H1 (cell line): ENCODE measurements at regions not wholly inside any gene's neighbourhood (a gene's known extent, or its start where the extent isn't known, plus 50 kb on each side); places are given as distances from the start of the nearest gene placed in this dataset.

Source experiments
- CTCF ChIA-PET: fragments of 300-600 bp; sonication (Branson Sonifier 250); formaldehyde crosslinking; loops from one replicate; lab custom pipeline; 2021; ENCODE audit not compliant: partially characterized antibody; lab: Charles Lee
- POLR2A ChIA-PET: fragments of 300-600 bp; sonication (Branson Sonifier 250); formaldehyde crosslinking; loops from one replicate; lab custom pipeline; 2021; ENCODE audit warnings: inconsistent platforms; ENCODE audit not compliant: partially characterized antibody; lab: Charles Lee
- DNase-seq, 2 experiments: peaks; one replicate each; pipeline versions ENCODE4 v3.0.0 to v3.0.0-alpha.2; 2010 to 2022; ENCODE audit warnings: low spot score in 2 of 2, low read depth in 1 of 2, mixed read lengths in 1 of 2
- FAIRE-seq: peaks from 2 replicates; lab custom pipeline; 2011; peaks lifted over from hg19 to GRCh38; lab: Jason Lieb, UNC
- H2AFZ ChIP-seq: 2 replicates; pipeline ENCODE4 v1.8.1; 2012; ENCODE audit warnings: low read length, inconsistent platforms
- H2AK5ac ChIP-seq: 2 replicates; pipeline ENCODE4 v1.6.1; 2013; ENCODE audit warnings: low read depth, low read length
- H2BK120ac ChIP-seq: replicated peaks from 2 replicates; pipeline ENCODE3; 2013; ENCODE audit warnings: low read depth, low read length, inconsistent platforms
- H2BK12ac ChIP-seq: 2 replicates; pipeline ENCODE4 v1.6.1; 2013; ENCODE audit warnings: low read depth, low read length
- H2BK15ac ChIP-seq: 2 replicates; pipeline ENCODE4 v1.6.1; 2013; ENCODE audit warnings: low read length
- H2BK20ac ChIP-seq: 2 replicates; pipeline ENCODE4 v1.6.1; 2013; ENCODE audit warnings: low read length
- H2BK5ac ChIP-seq: 2 replicates; pipeline ENCODE4 v1.6.1; 2013; ENCODE audit warnings: low read depth, low read length
- H3K14ac ChIP-seq: 2 replicates; pipeline ENCODE4 v1.6.1; 2013; ENCODE audit warnings: inconsistent platforms; ENCODE audit not compliant: insufficient read length
- H3K18ac ChIP-seq: 2 replicates; pipeline ENCODE4 v1.6.1; 2013; ENCODE audit warnings: low read length; ENCODE audit errors: extremely low read depth
- H3K23ac ChIP-seq: 2 replicates; pipeline ENCODE4 v1.6.1; 2013; ENCODE audit warnings: inconsistent platforms; ENCODE audit not compliant: insufficient read length
- H3K23me2 ChIP-seq: 2 replicates; pipeline ENCODE4 v1.6.1; 2013; ENCODE audit warnings: low read depth, low read length
- H3K27ac ChIP-seq: 2 replicates; pipeline ENCODE4 v1.6.1; 2011; ENCODE audit warnings: low read depth, low read length, inconsistent platforms
- H3K27me3 ChIP-seq, 4 experiments: replicated peaks in 1 of 4; 1 replicate in 1 of 4; 2 replicates in 3 of 4; pipeline versions ENCODE4 v1.6.1 to v1.8.1; 2011 to 2013; ENCODE audit warnings: low read length in 3 of 4, mild to moderate bottlenecking in 3 of 4, inconsistent platforms in 2 of 4, mixed read lengths in 2 of 4, moderate library complexity in 1 of 4; ENCODE audit not compliant: control insufficient read depth in 3 of 4, insufficient read depth in 3 of 4; ENCODE audit errors: extremely low read depth in 1 of 4
- H3K36me3 ChIP-seq, 4 experiments: 2 replicates each; pipeline versions ENCODE4 v1.6.1 to v1.8.1; 2011 to 2013; ENCODE audit warnings: mild to moderate bottlenecking in 4 of 4, low read length in 3 of 4, moderate library complexity in 2 of 4, control low read depth in 1 of 4, inconsistent platforms in 1 of 4; ENCODE audit not compliant: insufficient read depth in 4 of 4, control insufficient read depth in 2 of 4
- H3K4ac ChIP-seq: replicated peaks from 2 replicates; pipeline ENCODE3; 2013; ENCODE audit warnings: low read length, low read depth, mixed read lengths, inconsistent platforms; ENCODE audit not compliant: insufficient read length
- H3K4me1 ChIP-seq, 4 experiments: replicated peaks in 1 of 4; 1 replicate in 1 of 4; 2 replicates in 3 of 4; pipeline versions ENCODE4 v1.6.1 to v1.8.1; 2011 to 2013; ENCODE audit warnings: low read length in 3 of 4, inconsistent platforms in 2 of 4, mixed read lengths in 1 of 4; ENCODE audit not compliant: insufficient read depth in 4 of 4, control insufficient read depth in 3 of 4
- H3K4me2 ChIP-seq, 2 experiments: 2 replicates each; pipeline versions ENCODE4 v1.6.1 to v1.8.1; 2011 to 2013; ENCODE audit warnings: low read depth in 2 of 2, low read length in 2 of 2, control low read depth in 1 of 2, inconsistent platforms in 1 of 2, mild to moderate bottlenecking in 1 of 2; ENCODE audit not compliant: insufficient read depth in 1 of 2
- H3K4me3 ChIP-seq, 4 experiments: fragments of 200-600, 300-600 bp in 1 of 4; sonication (generic), shearing (Covaris generic), sonication (Bioruptor Twin) in 1 of 4; 2 replicates each; pipeline versions ENCODE4 v1.5.1 to v1.8.1; 2011 to 2016; ENCODE audit warnings: low read length in 4 of 4, low read depth in 3 of 4, control low read depth in 2 of 4, inconsistent platforms in 2 of 4, mild to moderate bottlenecking in 2 of 4, mixed read lengths in 1 of 4, moderate library complexity in 1 of 4; ENCODE audit not compliant: insufficient read depth in 2 of 4; ENCODE audit errors: extremely low read depth in 1 of 4
- H3K56ac ChIP-seq: replicated peaks from 2 replicates; pipeline ENCODE3; 2013; ENCODE audit warnings: low read depth, mild to moderate bottlenecking, mixed read lengths, low read length, inconsistent platforms; ENCODE audit not compliant: insufficient read length
- H3K79me1 ChIP-seq: 2 replicates; pipeline ENCODE4 v1.6.1; 2013; ENCODE audit warnings: low read depth, low read length, control low read depth
- H3K79me2 ChIP-seq, 2 experiments: 2 replicates each; pipeline versions ENCODE4 v1.6.1 to v1.8.1; 2012 to 2013; ENCODE audit warnings: low read length in 2 of 2, mild to moderate bottlenecking in 2 of 2, inconsistent platforms in 1 of 2; ENCODE audit not compliant: insufficient read depth in 2 of 2, control insufficient read depth in 1 of 2
- H3K9ac ChIP-seq, 4 experiments: replicated peaks in 1 of 4; 1 replicate in 1 of 4; 2 replicates in 3 of 4; pipeline versions ENCODE4 v1.6.1 to v1.8.1; 2011 to 2013; ENCODE audit warnings: low read depth in 3 of 4, low read length in 3 of 4, control low read depth in 2 of 4, mild to moderate bottlenecking in 2 of 4, moderate library complexity in 2 of 4, inconsistent platforms in 1 of 4; ENCODE audit errors: extremely low read depth in 1 of 4
- H3K9me3 ChIP-seq, 2 experiments: 2 replicates each; pipeline versions ENCODE4 v1.6.1 to v1.8.1; 2012 to 2013; ENCODE audit warnings: mild to moderate bottlenecking in 2 of 2, moderate library complexity in 2 of 2, control low read depth in 1 of 2, inconsistent platforms in 1 of 2, low read depth in 1 of 2, low read length in 1 of 2, mixed read lengths in 1 of 2; ENCODE audit not compliant: insufficient read depth in 2 of 2
- H4K20me1 ChIP-seq, 2 experiments: replicated peaks in 1 of 2; 2 replicates each; pipeline versions ENCODE3 to v1.8.1; 2011 to 2013; ENCODE audit warnings: inconsistent platforms in 2 of 2, low read length in 2 of 2, mild to moderate bottlenecking in 1 of 2; ENCODE audit not compliant: insufficient read depth in 2 of 2, control insufficient read depth in 1 of 2
- H4K5ac ChIP-seq: 2 replicates; pipeline ENCODE4 v1.6.1; 2013; ENCODE audit warnings: low read length, low read depth, mixed read lengths, inconsistent platforms; ENCODE audit not compliant: insufficient read length
- H4K8ac ChIP-seq: 2 replicates; pipeline ENCODE4 v1.8.0; 2013; ENCODE audit warnings: mild to moderate bottlenecking, moderate library complexity, low read length, inconsistent platforms; ENCODE audit not compliant: insufficient read depth; ENCODE audit errors: extremely low read depth
- H4K91ac ChIP-seq: replicated peaks from 2 replicates; pipeline ENCODE3; 2013; ENCODE audit warnings: low read length, mixed read lengths, inconsistent platforms; ENCODE audit not compliant: insufficient read length
- WGBS, 2 experiments: shearing (Covaris generic) in 1 of 2; methylation state at CpG; one replicate each; pipeline versions ENCODE4 v1.1.6 to v1.1.7; 2013 to 2015; ENCODE audit warnings: low lambda C conversion rate in 2 of 2, mixed read lengths in 2 of 2, inconsistent platforms in 1 of 2, low coverage in 1 of 2, missing lambda C conversion rate in 1 of 2; ENCODE audit not compliant: insufficient replicate concordance in 2 of 2, insufficient coverage in 1 of 2, insufficient read length in 1 of 2; ENCODE audit errors: extremely low coverage in 1 of 2, missing lambda C conversion rate in 1 of 2; 5-methylcytosine and 5-hydroxymethylcytosine counted together

DNA sequence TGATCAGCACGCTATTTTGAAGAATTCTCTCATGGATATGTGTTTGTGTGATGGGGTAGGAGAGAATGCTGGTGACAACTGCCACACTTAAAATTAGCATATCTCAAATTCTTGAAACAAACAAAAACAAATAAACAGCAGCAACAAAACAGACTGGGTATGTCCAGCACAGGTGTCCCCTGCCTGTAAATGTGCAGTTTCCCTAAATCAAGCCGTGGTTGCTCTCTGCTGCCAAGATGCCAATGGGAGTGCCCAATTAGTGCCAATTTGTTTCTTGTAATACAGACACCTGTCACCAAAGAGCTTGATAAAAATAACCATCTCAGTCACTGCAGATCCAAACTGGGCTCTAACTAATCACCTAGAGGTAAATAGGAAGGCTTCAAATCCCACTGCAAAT, 144.2 kb upstream of the SMARCA2 start:
- Histone ChIP-seq H2BK20ac (no peak overlapping the region), H2BK15ac (no peak overlapping the region), H2BK12ac (peak overlapping the region; percentile 69; the same call in 1 of the 2 replicates), H3K14ac (no peak overlapping the region), H4K5ac (no peak overlapping the region), H3K9ac (no peak overlapping the region), H4K20me1 (no peaks in the 10 kb centered on the region), H3K23me2 (no peaks in the 10 kb centered on the region), H2AFZ (no peak overlapping the region), H3K79me1 (no peaks in the 10 kb centered on the region), H3K4me3 (no peak overlapping the region), H3K23ac (no peak overlapping the region), H2AK5ac (no peak overlapping the region), H3K4me1 (peaks cover 0 to 13% (median 3%) of the 10 kb centered on the region in 4 experiments; a peak in 4 of 7 replicates), H3K18ac (no peak overlapping the region), H3K4me2 (no peak overlapping the region), H2BK5ac (no peak overlapping the region), H4K8ac (no peak overlapping the region), H4K91ac (no peak overlapping the region), H3K56ac (no peak overlapping the region), H3K27me3 (no peaks in the 10 kb centered on the region), H3K4ac (no peak overlapping the region), H3K27ac (no peak overlapping the region), H2BK120ac (no peak overlapping the region), H3K9me3 (no peaks in the 10 kb centered on the region), H3K79me2 (no peaks in the 10 kb centered on the region), H3K36me3 (no peaks in the 10 kb centered on the region)
- CTCF ChIA-PET, result interaction anchor here (1.1 to 4.7 kb wide), 11 partner anchors 12 to 163 kb away, joined by 3 to 26 read pairs (median 5); no protein-coding TSS in a partner anchor
- WGBS, 2 experiments, result 82% methylated on average over 2 of the region's 2 CpGs; no CpG with 5 or more reads in 1 of the 2 experiments
- POLR2A ChIA-PET, result no interaction called here
- FAIRE-seq, result no peak
- no peak for DNase-seq
